ENCODE measurements at regions not wholly inside any gene's neighbourhood (a gene's known extent, or its start where the extent isn't known, plus 50 kb on each side); places are given as distances from the start of the nearest gene placed in this dataset.

DNA sequence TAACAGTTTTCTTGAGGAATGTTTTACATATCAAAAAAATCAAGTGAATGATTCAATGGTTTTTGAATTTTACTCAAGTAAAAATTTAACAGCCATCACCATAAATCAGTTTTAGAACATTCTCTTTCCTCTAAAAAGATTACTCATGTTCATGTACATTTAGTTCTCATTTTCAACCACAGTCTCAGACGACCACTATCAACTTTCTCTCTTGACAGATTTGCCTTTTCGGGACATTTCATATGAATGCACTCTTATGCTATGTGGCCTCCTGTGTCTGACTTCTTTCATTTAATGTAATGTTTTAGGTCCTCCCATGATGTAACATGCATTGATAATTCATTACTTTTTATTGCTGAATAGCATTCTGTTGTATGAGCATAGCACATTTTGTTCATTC is 309.3 kb upstream of the PLSCR5 start:
- intact Hi-C loops (cut with DNase I) = no loop called here

DNA sequence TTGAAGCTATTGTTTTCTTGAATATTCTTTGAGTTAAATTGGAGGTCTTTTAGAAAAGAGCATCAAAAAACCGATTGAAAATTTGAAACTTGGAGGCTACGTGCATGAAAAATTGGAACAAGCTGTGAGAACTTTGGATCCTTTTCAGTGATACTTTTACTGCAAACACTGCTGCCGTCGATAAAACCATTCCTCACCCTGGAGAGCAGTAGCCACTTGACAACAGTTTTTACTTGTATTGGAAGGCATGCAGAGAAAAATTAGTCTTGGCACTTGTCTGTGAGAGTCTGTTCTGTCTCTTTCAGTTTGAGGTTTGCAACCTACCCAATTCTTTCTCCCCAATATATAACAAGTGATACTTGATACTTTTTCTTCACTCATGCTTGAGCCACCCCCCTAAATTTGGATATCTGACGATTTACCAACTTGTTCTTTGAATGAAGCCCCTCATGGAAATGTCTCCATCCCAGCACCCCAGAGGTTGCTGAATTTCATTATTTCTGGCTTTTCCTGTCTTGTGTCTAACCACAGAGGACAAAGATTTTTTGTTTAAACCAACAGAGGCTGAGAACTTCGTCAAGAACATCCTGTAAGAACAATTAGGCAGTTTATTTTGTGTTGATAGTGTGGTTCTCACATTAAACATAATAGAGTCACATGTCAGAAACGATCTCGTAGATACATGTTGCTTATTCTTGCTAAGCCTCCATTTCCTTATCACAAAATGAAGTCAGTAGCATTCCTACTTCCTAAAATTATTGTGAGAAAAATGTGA is 307.3 kb upstream of the PLSCR5 start:
- DNase-seq = no peak
- no peaks in the 10 kb centered on the region for H3K4me1 ChIP-seq
- ATAC-seq = no peak
- H3K9me3 ChIP-seq = no peaks in the 10 kb centered on the region
- H3K27me3 ChIP-seq = no peaks in the 10 kb centered on the region
- no peaks in the 10 kb centered on the region for H3K36me3 ChIP-seq
- H3K4me3 ChIP-seq = no peak overlapping the region
- H3K27ac ChIP-seq = no peak overlapping the region
- intact Hi-C loops (cut with DNase I) = no loop called here
- WGBS (ENCODE audit: insufficient coverage, low coverage, low lambda C conversion rate, missing lambda C conversion rate) = 28% methylated on average over 8 of the region's 8 CpGs
- TF ChIP-seq, protein P1, sequence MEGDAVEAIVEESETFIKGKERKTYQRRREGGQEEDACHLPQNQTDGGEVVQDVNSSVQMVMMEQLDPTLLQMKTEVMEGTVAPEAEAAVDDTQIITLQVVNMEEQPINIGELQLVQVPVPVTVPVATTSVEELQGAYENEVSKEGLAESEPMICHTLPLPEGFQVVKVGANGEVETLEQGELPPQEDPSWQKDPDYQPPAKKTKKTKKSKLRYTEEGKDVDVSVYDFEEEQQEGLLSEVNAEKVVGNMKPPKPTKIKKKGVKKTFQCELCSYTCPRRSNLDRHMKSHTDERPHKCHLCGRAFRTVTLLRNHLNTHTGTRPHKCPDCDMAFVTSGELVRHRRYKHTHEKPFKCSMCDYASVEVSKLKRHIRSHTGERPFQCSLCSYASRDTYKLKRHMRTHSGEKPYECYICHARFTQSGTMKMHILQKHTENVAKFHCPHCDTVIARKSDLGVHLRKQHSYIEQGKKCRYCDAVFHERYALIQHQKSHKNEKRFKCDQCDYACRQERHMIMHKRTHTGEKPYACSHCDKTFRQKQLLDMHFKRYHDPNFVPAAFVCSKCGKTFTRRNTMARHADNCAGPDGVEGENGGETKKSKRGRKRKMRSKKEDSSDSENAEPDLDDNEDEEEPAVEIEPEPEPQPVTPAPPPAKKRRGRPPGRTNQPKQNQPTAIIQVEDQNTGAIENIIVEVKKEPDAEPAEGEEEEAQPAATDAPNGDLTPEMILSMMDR (IDR thresholded peaks at IDR 0.05) = no peak

More for the DNA sequence above, 309.3 kb upstream of the PLSCR5 start:
- ATAC-seq (no peak), DNase-seq (no peak)
- no peak overlapping the region for H3K4me3 ChIP-seq
- H3K27me3 ChIP-seq = no peaks in the 10 kb centered on the region
- H3K27ac ChIP-seq = no peak overlapping the region
- 55% methylated on average over 2 of the region's 2 CpGs for WGBS (ENCODE audit: insufficient coverage, low coverage, low lambda C conversion rate, missing lambda C conversion rate)
- no peaks in the 10 kb centered on the region for H3K9me3 ChIP-seq
- H3K36me3 ChIP-seq = no peaks in the 10 kb centered on the region
- TF ChIP-seq, protein P1 (IDR thresholded peaks at IDR 0.05) = no peak
- TF ChIP-seq POLR2A (IDR thresholded peaks at IDR 0.05) = no peak
- H3K4me1 ChIP-seq = no peaks in the 10 kb centered on the region

DNA sequence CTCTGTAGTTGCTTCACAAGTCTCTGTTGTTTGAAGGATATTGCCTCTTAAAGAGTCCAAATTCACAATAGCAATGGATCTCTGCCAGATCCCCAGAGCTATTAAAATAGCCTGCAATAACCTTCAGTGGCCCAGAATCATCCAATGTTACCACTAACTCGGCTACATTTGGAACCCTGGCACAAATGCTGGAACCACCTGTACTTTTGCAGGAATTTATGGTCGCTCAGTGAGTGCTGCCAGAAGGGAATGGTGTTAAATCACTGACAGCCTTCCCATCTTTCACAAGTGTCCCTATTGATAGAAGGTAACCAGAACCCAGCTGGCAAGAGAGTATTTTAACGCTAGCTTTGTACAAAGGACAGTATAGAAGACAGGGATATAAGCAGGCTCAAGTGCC is 298.8 kb upstream of the PLSCR5 start:
- Histone ChIP-seq H3K4me1 (no peaks in the 10 kb centered on the region), H3K36me3 (no peaks in the 10 kb centered on the region), H3K27ac (no peak overlapping the region), H3K9me3 (no peaks in the 10 kb centered on the region), H3K27me3 (no peaks in the 10 kb centered on the region), H3K4me3 (no peak overlapping the region)
- no peak for TF ChIP-seq POLR2A (IDR thresholded peaks at IDR 0.05)
- TF ChIP-seq, protein P1 (IDR thresholded peaks at IDR 0.05) = no peak
- intact Hi-C loops (cut with DNase I) = no loop called here
- DNase-seq (no peak), ATAC-seq (no peak)
- WGBS (ENCODE audit: insufficient coverage, low coverage, low lambda C conversion rate, missing lambda C conversion rate) = 44% methylated on average over 3 of the region's 3 CpGs

DNA sequence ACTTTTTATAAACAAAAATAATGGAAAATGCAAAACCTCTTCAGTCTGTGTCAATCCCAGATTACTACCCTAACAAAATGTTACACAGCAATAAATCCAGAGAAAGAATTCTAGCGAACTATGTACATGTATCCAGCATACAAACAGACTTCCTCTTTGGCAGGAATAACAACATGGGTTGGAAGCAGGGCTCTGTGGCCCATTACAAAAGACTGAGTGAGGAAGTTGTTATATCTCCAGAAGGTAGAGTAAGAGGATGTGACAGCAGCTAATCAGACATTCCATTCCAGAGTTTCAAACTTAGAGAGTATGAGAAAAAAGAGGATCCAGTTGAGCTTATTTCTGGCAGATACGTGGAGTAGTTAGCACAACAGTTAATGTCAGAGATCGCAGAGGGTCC is 294.0 kb upstream of the PLSCR5 start:
- TF ChIP-seq, protein P1 (IDR thresholded peaks at IDR 0.05) = no peak
- no peak for TF ChIP-seq POLR2A (IDR thresholded peaks at IDR 0.05)
- ATAC-seq = no peak
- Histone ChIP-seq H3K27ac (no peak overlapping the region), H3K4me3 (no peak overlapping the region), H3K4me1 (no peaks in the 10 kb centered on the region), H3K36me3 (no peaks in the 10 kb centered on the region), H3K9me3 (no peaks in the 10 kb centered on the region), H3K27me3 (no peaks in the 10 kb centered on the region)
- intact Hi-C loops (cut with DNase I) = no loop called here
- 32% methylated on average over 3 of the region's 3 CpGs for WGBS (ENCODE audit: insufficient coverage, low coverage, low lambda C conversion rate, missing lambda C conversion rate)
- no peak for DNase-seq

All from right lobe of liver (tissue), 6 donors.